Adrenal gland (tissue), 5 donors: ENCODE measurements at regions not wholly inside any gene's neighbourhood (a gene's known extent, or its start where the extent isn't known, plus 50 kb on each side); places are given as distances from the start of the nearest gene placed in this dataset.

Experiments used
- CTCF ChIP-seq, 6 experiments: fragments of 450-650 bp in 4 of 6; fragments of 200-600 bp in 2 of 6; sonication (generic) in 1 of 6; IDR thresholded peaks; 1 replicate in 5 of 6; 2 replicates in 1 of 6; pipeline versions ENCODE4 v1.5.1 to v1.8.0; 2016 to 2021; ENCODE audit warnings: antibody characterized with exemption in 6 of 6, mild to moderate bottlenecking in 2 of 6, moderate library complexity in 1 of 6
- POLR2A ChIP-seq, 2 donors: fragments of 450-650 bp; IDR thresholded peaks; one replicate each; pipeline ENCODE4 v1.6.1; 2017; ENCODE audit warnings: antibody characterized with exemption in 2 of 2, mild to moderate bottlenecking in 2 of 2, moderate library complexity in 1 of 2
- donor health status: DM: no; HTN: no; CAD: no.

DNA sequence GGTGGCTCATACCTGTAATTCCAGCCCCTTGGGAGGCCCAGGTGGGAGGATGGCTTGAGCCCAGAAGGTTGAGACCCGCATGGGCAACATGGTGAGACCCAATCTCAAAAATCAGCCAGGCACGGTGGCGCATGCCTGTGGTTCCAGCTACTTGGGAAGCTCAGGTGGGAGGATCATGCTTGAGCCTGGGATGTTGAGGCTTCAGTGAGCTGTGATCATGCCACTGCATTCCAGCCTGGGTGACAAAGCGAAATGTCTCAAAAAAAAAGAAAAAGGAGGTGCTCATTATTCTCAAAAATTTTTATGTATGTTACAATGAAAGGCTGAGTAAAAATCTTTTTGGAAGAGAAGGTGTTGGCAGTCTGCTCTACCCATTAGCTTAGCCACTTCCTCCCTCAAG, 106.8 kb downstream of the TSN start:
- no peak for TF ChIP-seq CTCF (IDR thresholded peaks at IDR 0.05)
- no peak for TF ChIP-seq POLR2A (IDR thresholded peaks at IDR 0.05)
